Right cardiac atrium (tissue), 5 donors: ENCODE measurements at regions not wholly inside any gene's neighbourhood (a gene's known extent, or its start where the extent isn't known, plus 50 kb on each side); places are given as distances from the start of the nearest gene placed in this dataset.

Experiments
- ATAC-seq, 2 donors: fragments of 200-7000 bp; cut with Tn5 transposase; one replicate each; pipeline versions ENCODE4 v1.8.0 to v1.9.1; 2020; ENCODE audit warnings: moderate library complexity in 2 of 2, mild to moderate bottlenecking in 1 of 2
- DNase-seq, 3 donors: peaks; one replicate each; pipeline ENCODE4 v3.0.0-alpha.2; 2020
- H3K27ac ChIP-seq: one replicate; pipeline ENCODE4 v1.5.1; 2013; ENCODE audit warnings: mild to moderate bottlenecking, low read length, control low read depth, moderate library complexity
- H3K27me3 ChIP-seq: one replicate; pipeline ENCODE4 v1.6.1; 2013; ENCODE audit not compliant: control insufficient read depth, insufficient read depth
- H3K4me1 ChIP-seq: one replicate; pipeline ENCODE4 v1.6.1; 2013; ENCODE audit warnings: low read length; ENCODE audit not compliant: control insufficient read depth, insufficient read depth
- H3K4me3 ChIP-seq: one replicate; pipeline ENCODE4 v1.5.1; 2013; ENCODE audit warnings: low read length, control low read depth
- H3K9me3 ChIP-seq: one replicate; pipeline ENCODE4 v1.6.1; 2013; ENCODE audit warnings: low read length; ENCODE audit not compliant: control insufficient read depth
- WGBS: extraction: QIAGEN DNeasy Blood & Tissue Kit; methylation state at CpG from one replicate; pipeline ENCODE4 v1.1.7; 2013; 5-methylcytosine and 5-hydroxymethylcytosine counted together
- intact Hi-C, 4 donors: fragments of 100-400 bp; cut with DNase I; formaldehyde crosslinking; loops; one replicate each; pipeline versions ENCODE4 v1.11.0 to v1.14.0; 2022 to 2023
- donor health status: healthy with polysubstance abuse.
- donor health status: DM: no; HTN: yes; CAD: no.
- donor health status: DM: no; HTN: no; CAD: no.
- donor health status: DM: no; HTN: yes; CAD: no; lungs with severe emphysema.
- donor health status: DM: yes; HTN: yes; CAD: no.

GRCh38 chr12:40156021-40156764 lies 50.3 kb upstream of the SLC2A13 start:
- WGBS = 63% methylated on average over 5 of the region's 5 CpGs
- Histone ChIP-seq H3K27me3 (no peaks in the 10 kb centered on the region), H3K9me3 (no peaks in the 10 kb centered on the region), H3K4me1 (no peaks in the 10 kb centered on the region), H3K27ac (no peak overlapping the region), H3K4me3 (no peak overlapping the region)
- no peak for ATAC-seq
- no peak for DNase-seq
- intact Hi-C loops = loop anchor here in 2 of 4 donors (10.0 kb wide), 2 partner anchors 69 to 159 kb away; partner anchors contain the start of gene LRRK2 (in 2 of the 2)
